ENCODE measurements at regions not wholly inside any gene's neighbourhood (a gene's known extent, or its start where the extent isn't known, plus 50 kb on each side); places are given as distances from the start of the nearest gene placed in this dataset.

DNA sequence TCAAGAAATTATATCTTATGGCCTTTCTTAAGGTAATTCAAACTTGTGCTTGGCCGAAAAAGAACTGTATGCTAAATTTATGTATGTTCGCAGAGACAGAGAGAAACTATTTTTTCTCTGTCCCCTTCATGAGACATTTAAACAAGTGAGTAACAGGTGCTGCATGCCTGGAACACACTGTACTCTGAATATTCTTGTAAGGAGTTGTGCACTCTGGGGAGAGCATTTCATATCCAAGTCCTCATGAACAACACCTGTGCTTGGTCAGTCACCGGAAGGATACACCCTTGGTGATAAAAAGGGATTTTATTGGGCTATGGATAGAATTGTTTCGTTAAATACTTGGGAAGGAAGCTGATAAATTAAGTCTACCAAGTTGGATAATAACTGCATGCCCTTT is 220.8 kb upstream of the NRIP1 start:
- DNase-seq, result no peak
- TF ChIP-seq, protein P1, sequence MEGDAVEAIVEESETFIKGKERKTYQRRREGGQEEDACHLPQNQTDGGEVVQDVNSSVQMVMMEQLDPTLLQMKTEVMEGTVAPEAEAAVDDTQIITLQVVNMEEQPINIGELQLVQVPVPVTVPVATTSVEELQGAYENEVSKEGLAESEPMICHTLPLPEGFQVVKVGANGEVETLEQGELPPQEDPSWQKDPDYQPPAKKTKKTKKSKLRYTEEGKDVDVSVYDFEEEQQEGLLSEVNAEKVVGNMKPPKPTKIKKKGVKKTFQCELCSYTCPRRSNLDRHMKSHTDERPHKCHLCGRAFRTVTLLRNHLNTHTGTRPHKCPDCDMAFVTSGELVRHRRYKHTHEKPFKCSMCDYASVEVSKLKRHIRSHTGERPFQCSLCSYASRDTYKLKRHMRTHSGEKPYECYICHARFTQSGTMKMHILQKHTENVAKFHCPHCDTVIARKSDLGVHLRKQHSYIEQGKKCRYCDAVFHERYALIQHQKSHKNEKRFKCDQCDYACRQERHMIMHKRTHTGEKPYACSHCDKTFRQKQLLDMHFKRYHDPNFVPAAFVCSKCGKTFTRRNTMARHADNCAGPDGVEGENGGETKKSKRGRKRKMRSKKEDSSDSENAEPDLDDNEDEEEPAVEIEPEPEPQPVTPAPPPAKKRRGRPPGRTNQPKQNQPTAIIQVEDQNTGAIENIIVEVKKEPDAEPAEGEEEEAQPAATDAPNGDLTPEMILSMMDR (IDR thresholded peaks at IDR 0.05), result no peak
- H3K9me3 ChIP-seq, result no peaks in the 10 kb centered on the region
- no peaks in the 10 kb centered on the region for H3K4me1 ChIP-seq
- no peak for ATAC-seq
- H3K36me3 ChIP-seq, result no peaks in the 10 kb centered on the region
- no peak overlapping the region for H3K27ac ChIP-seq
- H3K4me3 ChIP-seq, result no peak overlapping the region
- H3K27me3 ChIP-seq (ENCODE audit: low read depth), result no peaks in the 10 kb centered on the region
- intact Hi-C loops (cut with DNase I), result no loop called here

DNA sequence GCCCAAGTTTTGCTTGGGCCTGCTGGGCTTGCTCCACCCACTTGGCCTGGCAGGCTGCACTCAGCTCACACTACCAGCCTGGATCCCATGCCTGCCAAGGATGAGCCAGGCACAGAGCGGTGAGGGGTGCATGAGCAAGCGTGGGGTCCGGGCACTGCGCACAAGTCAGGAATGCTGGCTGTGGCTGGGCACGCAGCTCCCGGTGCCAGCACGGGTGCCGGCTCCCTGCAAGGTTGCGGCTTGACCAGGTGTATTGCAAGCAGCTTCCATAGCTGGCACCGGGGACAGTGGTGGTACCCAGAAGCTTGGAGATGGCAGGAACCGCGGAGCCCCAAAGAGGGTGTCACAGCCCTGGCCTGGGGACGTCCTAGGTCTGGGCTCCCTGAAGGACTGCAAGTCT is 224.4 kb upstream of the NRIP1 start:
- Histone ChIP-seq H3K27ac (no peak overlapping the region), H3K4me3 (no peak overlapping the region), H3K27me3 (ENCODE audit: low read depth) (no peaks in the 10 kb centered on the region), H3K4me1 (no peaks in the 10 kb centered on the region), H3K36me3 (no peaks in the 10 kb centered on the region), H3K9me3 (no peaks in the 10 kb centered on the region)
- TF ChIP-seq, protein P1 (IDR thresholded peaks at IDR 0.05), result no peak
- intact Hi-C loops (cut with DNase I), result no loop called here
- ATAC-seq (peak in 1 of 2 donors; percentile 23), DNase-seq (no peak)

- Histone ChIP-seq H3K36me3 (no peaks in the 10 kb centered on the region), H3K27ac (no peak overlapping the region), H3K4me3 (no peak overlapping the region), H3K27me3 (ENCODE audit: low read depth) (no peaks in the 10 kb centered on the region), H3K9me3 (no peaks in the 10 kb centered on the region), H3K4me1 (no peaks in the 10 kb centered on the region)
- TF ChIP-seq, protein P1 (IDR thresholded peaks at IDR 0.05), result no peak
- DNase-seq, result peak; percentile 51
- peak; percentile 63 to 83 for ATAC-seq
- intact Hi-C loops (cut with DNase I), result no loop called here
These were observed 225.4 kb upstream of the NRIP1 start for GRCh38 chr21:15289896-15290841.

- Histone ChIP-seq H3K27me3 (ENCODE audit: low read depth) (no peaks in the 10 kb centered on the region), H3K4me3 (no peak overlapping the region), H3K4me1 (no peaks in the 10 kb centered on the region), H3K36me3 (no peaks in the 10 kb centered on the region), H3K27ac (no peak overlapping the region), H3K9me3 (no peaks in the 10 kb centered on the region)
- intact Hi-C loops (cut with DNase I), result no loop called here
- TF ChIP-seq, protein P1 (IDR thresholded peaks at IDR 0.05), result no peak
- DNase-seq, result no peak
- no peak for ATAC-seq
These were observed 226.9 kb upstream of the NRIP1 start for GRCh38 chr21:15291621-15292266.

DNA sequence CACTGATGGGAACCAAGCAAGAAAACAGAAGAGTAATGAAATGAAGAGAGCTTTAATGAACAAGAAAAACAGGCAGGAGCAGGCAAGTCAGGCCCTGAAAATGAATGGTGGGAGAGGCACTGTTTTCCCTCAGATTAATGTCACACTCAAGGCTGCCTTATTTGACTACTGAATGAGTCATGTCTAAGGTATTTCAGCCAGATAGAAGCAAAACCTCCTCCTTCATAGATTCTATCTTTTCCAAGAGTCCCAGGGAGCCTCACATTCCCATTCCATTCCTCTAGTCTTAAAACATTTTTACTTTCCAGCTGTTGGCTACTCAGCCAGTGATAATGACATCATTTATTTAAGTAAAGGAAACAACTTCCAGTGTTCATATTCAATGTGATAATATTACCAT is 228.4 kb upstream of the NRIP1 start:
- Histone ChIP-seq H3K36me3 (no peaks in the 10 kb centered on the region), H3K27ac (no peak overlapping the region), H3K27me3 (ENCODE audit: low read depth) (no peaks in the 10 kb centered on the region), H3K4me3 (no peak overlapping the region), H3K4me1 (no peaks in the 10 kb centered on the region), H3K9me3 (no peaks in the 10 kb centered on the region)
- TF ChIP-seq, protein P1 (IDR thresholded peaks at IDR 0.05), result no peak
- intact Hi-C loops (cut with DNase I), result no loop called here
- DNase-seq (no peak), ATAC-seq (peak in 1 of 2 donors; percentile 31)
